ENCODE measurements at regions not wholly inside any gene's neighbourhood (a gene's known extent, or its start where the extent isn't known, plus 50 kb on each side); places are given as distances from the start of the nearest gene placed in this dataset.

DNA sequence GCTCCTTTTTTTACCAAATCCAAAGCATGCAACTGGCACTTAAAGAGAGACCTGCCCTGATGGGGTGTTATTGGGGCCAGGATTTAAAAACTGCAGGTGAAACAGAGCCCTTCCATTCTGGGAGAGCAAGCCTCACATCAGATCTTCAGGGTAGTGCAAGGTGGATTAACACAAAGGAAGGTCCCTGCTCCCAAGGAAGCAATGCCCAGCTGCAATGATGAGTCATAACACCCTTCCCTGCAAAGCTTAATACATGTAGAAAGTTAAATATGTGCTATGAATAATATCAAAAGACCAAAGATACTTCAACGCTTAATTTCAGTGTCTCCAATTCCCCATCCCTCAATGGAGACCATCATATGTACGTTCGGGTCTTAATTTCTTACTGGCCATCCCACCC, 508.0 kb downstream of the OMA1 start:
- Histone ChIP-seq H3K27me3 (ENCODE audit: insufficient read depth, poor library complexity, severe bottlenecking) (peaks cover 3% of the 10 kb centered on the region), H3K9me3 (ENCODE audit: severe bottlenecking) (no peaks in the 10 kb centered on the region), H3K36me3 (ENCODE audit: low read depth) (no peaks in the 10 kb centered on the region), H3K27ac (ENCODE audit: poor library complexity, severe bottlenecking) (no peak overlapping the region), H3K4me3 (ENCODE audit: severe bottlenecking) (no peak overlapping the region), H3K4me1 (ENCODE audit: insufficient read depth, poor library complexity, severe bottlenecking) (peaks cover 5% of the 10 kb centered on the region)
- ATAC-seq (ENCODE audit: low read depth) (no peak), DNase-seq (ENCODE audit: low spot score) (no peak)
- TF ChIP-seq, protein P1, sequence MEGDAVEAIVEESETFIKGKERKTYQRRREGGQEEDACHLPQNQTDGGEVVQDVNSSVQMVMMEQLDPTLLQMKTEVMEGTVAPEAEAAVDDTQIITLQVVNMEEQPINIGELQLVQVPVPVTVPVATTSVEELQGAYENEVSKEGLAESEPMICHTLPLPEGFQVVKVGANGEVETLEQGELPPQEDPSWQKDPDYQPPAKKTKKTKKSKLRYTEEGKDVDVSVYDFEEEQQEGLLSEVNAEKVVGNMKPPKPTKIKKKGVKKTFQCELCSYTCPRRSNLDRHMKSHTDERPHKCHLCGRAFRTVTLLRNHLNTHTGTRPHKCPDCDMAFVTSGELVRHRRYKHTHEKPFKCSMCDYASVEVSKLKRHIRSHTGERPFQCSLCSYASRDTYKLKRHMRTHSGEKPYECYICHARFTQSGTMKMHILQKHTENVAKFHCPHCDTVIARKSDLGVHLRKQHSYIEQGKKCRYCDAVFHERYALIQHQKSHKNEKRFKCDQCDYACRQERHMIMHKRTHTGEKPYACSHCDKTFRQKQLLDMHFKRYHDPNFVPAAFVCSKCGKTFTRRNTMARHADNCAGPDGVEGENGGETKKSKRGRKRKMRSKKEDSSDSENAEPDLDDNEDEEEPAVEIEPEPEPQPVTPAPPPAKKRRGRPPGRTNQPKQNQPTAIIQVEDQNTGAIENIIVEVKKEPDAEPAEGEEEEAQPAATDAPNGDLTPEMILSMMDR (IDR thresholded peaks at IDR 0.05; ENCODE audit: poor library complexity, severe bottlenecking), result no peak

DNA sequence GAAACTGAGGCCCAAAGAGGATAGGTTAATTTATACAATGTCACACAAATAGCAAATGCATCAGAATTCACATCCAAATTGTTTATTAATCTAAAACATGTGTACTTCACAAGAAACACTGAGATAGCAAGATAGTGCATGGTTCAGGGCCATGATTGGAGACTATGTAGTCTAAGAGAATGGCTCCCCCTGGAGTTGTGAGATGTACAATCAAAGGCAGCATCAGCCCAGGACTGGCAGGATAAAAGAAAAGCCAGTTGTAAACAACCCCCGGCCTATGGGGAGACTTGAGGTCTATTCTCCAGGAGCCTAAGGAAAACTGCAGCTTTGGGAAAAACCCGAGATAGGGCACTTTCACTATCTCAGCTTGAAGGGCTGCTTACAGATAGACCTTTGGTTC, 511.0 kb downstream of the OMA1 start:
- H3K27me3 ChIP-seq (ENCODE audit: insufficient read depth, poor library complexity, severe bottlenecking), result peaks cover 3% of the 10 kb centered on the region
- no peaks in the 10 kb centered on the region for H3K9me3 ChIP-seq (ENCODE audit: severe bottlenecking)
- no peak overlapping the region for H3K4me3 ChIP-seq (ENCODE audit: severe bottlenecking)
- H3K27ac ChIP-seq (ENCODE audit: poor library complexity, severe bottlenecking), result no peak overlapping the region
- ATAC-seq (ENCODE audit: low read depth) (no peak), DNase-seq (ENCODE audit: low spot score) (no peak)
- H3K36me3 ChIP-seq (ENCODE audit: low read depth), result no peaks in the 10 kb centered on the region
- TF ChIP-seq, protein P1 (IDR thresholded peaks at IDR 0.05; ENCODE audit: poor library complexity, severe bottlenecking), result peak; percentile 13
- H3K4me1 ChIP-seq (ENCODE audit: insufficient read depth, poor library complexity, severe bottlenecking), result no peaks in the 10 kb centered on the region

DNA sequence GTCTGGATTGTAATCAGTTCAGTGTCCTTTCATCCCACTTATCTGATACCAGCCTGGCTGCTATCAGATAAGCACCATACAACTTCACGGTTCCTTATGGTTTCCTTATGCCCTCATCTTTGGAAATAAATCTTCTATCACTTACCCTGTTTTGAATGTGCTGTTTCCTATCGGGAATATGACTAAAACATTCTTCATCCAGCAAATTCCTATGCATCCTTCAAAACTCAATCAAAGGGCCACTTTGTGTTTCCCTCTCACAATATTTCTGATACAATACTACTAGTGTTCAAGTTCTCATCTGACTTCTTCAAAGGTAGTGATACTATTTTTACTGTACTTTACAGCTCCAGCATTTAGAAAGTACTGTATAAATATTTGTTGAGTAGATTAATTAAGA, 513.2 kb downstream of the OMA1 start:
- no peak overlapping the region for H3K4me3 ChIP-seq (ENCODE audit: severe bottlenecking)
- TF ChIP-seq, protein P1 (IDR thresholded peaks at IDR 0.05; ENCODE audit: poor library complexity, severe bottlenecking), result no peak
- no peaks in the 10 kb centered on the region for H3K4me1 ChIP-seq (ENCODE audit: insufficient read depth, poor library complexity, severe bottlenecking)
- H3K36me3 ChIP-seq (ENCODE audit: low read depth), result no peaks in the 10 kb centered on the region
- DNase-seq (ENCODE audit: low spot score), result no peak
- H3K27me3 ChIP-seq (ENCODE audit: insufficient read depth, poor library complexity, severe bottlenecking), result no peaks in the 10 kb centered on the region
- no peak for ATAC-seq (ENCODE audit: low read depth)
- no peak overlapping the region for H3K27ac ChIP-seq (ENCODE audit: poor library complexity, severe bottlenecking)
- H3K9me3 ChIP-seq (ENCODE audit: severe bottlenecking), result no peaks in the 10 kb centered on the region

- no peaks in the 10 kb centered on the region for H3K4me1 ChIP-seq (ENCODE audit: insufficient read depth, poor library complexity, severe bottlenecking)
- DNase-seq (ENCODE audit: low spot score) (no peak), ATAC-seq (ENCODE audit: low read depth) (no peak)
- H3K4me3 ChIP-seq (ENCODE audit: severe bottlenecking), result no peak overlapping the region
- H3K36me3 ChIP-seq (ENCODE audit: low read depth), result no peaks in the 10 kb centered on the region
- no peak overlapping the region for H3K27ac ChIP-seq (ENCODE audit: poor library complexity, severe bottlenecking)
- no peaks in the 10 kb centered on the region for H3K9me3 ChIP-seq (ENCODE audit: severe bottlenecking)
- H3K27me3 ChIP-seq (ENCODE audit: insufficient read depth, poor library complexity, severe bottlenecking), result no peaks in the 10 kb centered on the region
- TF ChIP-seq, protein P1 (IDR thresholded peaks at IDR 0.05; ENCODE audit: poor library complexity, severe bottlenecking), result no peak
Measured at GRCh38 chr1:58032611-58033073, 513.9 kb downstream of the OMA1 start.

DNA sequence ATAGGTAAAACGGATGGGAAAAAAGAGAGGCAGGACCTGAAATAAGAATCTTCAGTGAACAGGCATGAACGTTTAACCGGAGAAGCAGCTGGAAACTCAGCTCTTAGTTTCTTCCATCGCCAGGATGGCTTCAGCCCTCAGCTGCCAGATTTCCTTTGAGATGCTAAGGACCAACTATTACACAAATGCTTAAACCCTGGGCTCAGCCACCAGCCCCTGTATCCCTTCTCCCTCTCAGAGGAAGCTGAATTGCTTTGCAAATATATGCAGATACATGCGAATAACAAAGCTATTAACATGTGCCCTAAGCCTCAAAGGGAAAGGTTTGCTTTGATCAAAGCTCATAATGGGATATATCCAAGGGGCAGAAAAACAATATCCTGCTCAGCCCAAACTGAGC, 515.1 kb downstream of the OMA1 start:
- TF ChIP-seq, protein P1 (IDR thresholded peaks at IDR 0.05; ENCODE audit: poor library complexity, severe bottlenecking), result no peak
- Histone ChIP-seq H3K4me1 (ENCODE audit: insufficient read depth, poor library complexity, severe bottlenecking) (no peaks in the 10 kb centered on the region), H3K36me3 (ENCODE audit: low read depth) (no peaks in the 10 kb centered on the region), H3K27ac (ENCODE audit: poor library complexity, severe bottlenecking) (no peak overlapping the region), H3K9me3 (ENCODE audit: severe bottlenecking) (no peaks in the 10 kb centered on the region), H3K27me3 (ENCODE audit: insufficient read depth, poor library complexity, severe bottlenecking) (no peaks in the 10 kb centered on the region), H3K4me3 (ENCODE audit: severe bottlenecking) (no peak overlapping the region)
- ATAC-seq (ENCODE audit: low read depth) (no peak), DNase-seq (ENCODE audit: low spot score) (no peak)
